ENCODE measurements at regions not wholly inside any gene's neighbourhood (a gene's known extent, or its start where the extent isn't known, plus 50 kb on each side); places are given as distances from the start of the nearest gene placed in this dataset.

DNA sequence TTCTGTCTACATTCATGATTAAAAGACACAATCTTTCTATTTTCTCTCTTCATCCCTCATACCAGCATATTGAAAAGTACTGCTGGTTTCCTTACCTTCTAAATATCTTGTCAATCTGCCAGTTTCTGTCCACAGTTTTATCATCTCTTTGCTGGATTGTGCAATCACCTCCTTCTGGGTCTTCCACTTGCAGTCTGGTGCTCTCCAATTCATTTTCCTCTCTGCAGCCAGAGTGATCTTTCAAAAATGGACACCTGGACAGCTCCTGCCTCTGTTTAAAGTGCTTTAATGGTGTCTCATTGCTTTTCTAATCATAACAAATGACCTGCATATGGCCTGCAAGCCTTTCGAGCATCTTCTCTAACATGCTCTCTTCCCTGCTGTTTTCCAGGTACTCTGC, 94.0 kb downstream of the C1QL2 start:
- 3% methylated on average over 1 of the region's 1 CpG for WGBS (ENCODE audit: low lambda C conversion rate)
- H3K4me1 ChIP-seq (ENCODE audit: insufficient read depth, low read length) = no peaks in the 10 kb centered on the region
- H3K27ac ChIP-seq (ENCODE audit: extremely low read length, insufficient read depth, low read length) = no peak overlapping the region
- H3K36me3 ChIP-seq (replicated peaks in 1 of 2; ENCODE audit: control insufficient read depth in 1 of 2, insufficient read depth in 2 of 2, low read length in 2 of 2) = no peaks in the 10 kb centered on the region
- FAIRE-seq = no peak
- TF ChIP-seq ZNF317 (CRISPR knock-in tag; IDR thresholded peaks at IDR 0.05) (no peak), HMG20B (CRISPR knock-in tag; conservative IDR thresholded peaks at IDR 0.05) (no peak), KLF6 (CRISPR knock-in tag; IDR thresholded peaks at IDR 0.05) (no peak), SP5 (CRISPR knock-in tag; IDR thresholded peaks at IDR 0.05; ENCODE audit: borderline replicate concordance, low read depth) (no peak), CEBPB (IDR thresholded peaks at IDR 0.05; ENCODE audit: borderline replicate concordance, low read depth, low read length) (peak; percentile 83), NR3C1 (CRISPR knock-in tag; IDR thresholded peaks at IDR 0.05) (no peak), GTF3A (CRISPR knock-in tag; conservative IDR thresholded peaks at IDR 0.05) (no peak), CC2D1A (CRISPR knock-in tag; IDR thresholded peaks at IDR 0.05) (no peak), HNF4G (IDR thresholded peaks at IDR 0.05; ENCODE audit: borderline replicate concordance, low read depth, low read length) (no peak), HNF4G (CRISPR knock-in tag; IDR thresholded peaks at IDR 0.05; ENCODE audit: borderline replicate concordance, low read depth) (no peak), ZFY (CRISPR knock-in tag; IDR thresholded peaks at IDR 0.05) (no peak), ZNF350 (CRISPR knock-in tag; IDR thresholded peaks at IDR 0.05; ENCODE audit: borderline replicate concordance, low read depth) (no peak), NBN (conservative IDR thresholded peaks at IDR 0.05) (no peak), PHF8 (CRISPR knock-in tag; IDR thresholded peaks at IDR 0.05) (no peak), ZNF775 (CRISPR knock-in tag; IDR thresholded peaks at IDR 0.05; ENCODE audit: borderline replicate concordance) (no peak), CEBPG (CRISPR knock-in tag; IDR thresholded peaks at IDR 0.05) (peak; percentile 45; the same call in 1 of the 2 replicates)
- TF ChIP-seq, protein P1, sequence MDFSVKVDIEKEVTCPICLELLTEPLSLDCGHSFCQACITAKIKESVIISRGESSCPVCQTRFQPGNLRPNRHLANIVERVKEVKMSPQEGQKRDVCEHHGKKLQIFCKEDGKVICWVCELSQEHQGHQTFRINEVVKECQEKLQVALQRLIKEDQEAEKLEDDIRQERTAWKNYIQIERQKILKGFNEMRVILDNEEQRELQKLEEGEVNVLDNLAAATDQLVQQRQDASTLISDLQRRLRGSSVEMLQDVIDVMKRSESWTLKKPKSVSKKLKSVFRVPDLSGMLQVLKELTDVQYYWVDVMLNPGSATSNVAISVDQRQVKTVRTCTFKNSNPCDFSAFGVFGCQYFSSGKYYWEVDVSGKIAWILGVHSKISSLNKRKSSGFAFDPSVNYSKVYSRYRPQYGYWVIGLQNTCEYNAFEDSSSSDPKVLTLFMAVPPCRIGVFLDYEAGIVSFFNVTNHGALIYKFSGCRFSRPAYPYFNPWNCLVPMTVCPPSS (IDR thresholded peaks at IDR 0.05) = no peak
- TF ChIP-seq, protein P2, sequence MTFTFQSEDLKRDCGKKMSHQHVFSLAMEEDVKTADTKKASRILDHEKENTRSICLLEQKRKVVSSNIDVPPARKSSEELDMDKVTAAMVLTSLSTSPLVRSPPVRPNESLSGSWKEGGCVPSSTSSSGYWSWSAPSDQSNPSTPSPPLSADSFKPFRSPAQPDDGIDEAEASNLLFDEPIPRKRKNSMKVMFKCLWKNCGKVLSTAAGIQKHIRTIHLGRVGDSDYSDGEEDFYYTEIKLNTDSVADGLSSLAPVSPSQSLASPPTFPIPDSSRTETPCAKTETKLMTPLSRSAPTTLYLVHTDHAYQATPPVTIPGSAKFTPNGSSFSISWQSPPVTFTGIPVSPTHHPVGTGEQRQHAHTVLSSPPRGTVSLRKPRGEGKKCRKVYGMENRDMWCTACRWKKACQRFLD (CRISPR knock-in tag; IDR thresholded peaks at IDR 0.05; ENCODE audit: borderline replicate concordance) = no peak
- no TSS peak for BruUV-seq (replicated peaks)
- H4K20me1 ChIP-seq (ENCODE audit: insufficient read depth, low read length) = no peaks in the 10 kb centered on the region
- in situ Hi-C loops (cut with HindIII; ENCODE audit: extremely low pct_ligation_motif_present, low pct_unique_long_range_greater_than_20kb) (no loop called here), intact Hi-C loops (cut with micrococcal nuclease; ENCODE audit: unreplicated experiment) (no loop called here)
- ChIA-PET POLR2A (no interaction called here), CTCF (ENCODE audit: low intra/inter-chr PET ratio, low total read pairs) (no interaction called here)
- H3K27me3 ChIP-seq (ENCODE audit: control insufficient read depth in 1 of 2, insufficient read depth in 2 of 2, low read length in 2 of 2) = no peaks in the 10 kb centered on the region; a peak in 2 of 5 replicates
- H3K79me2 ChIP-seq (ENCODE audit: insufficient read depth, low read length) = no peaks in the 10 kb centered on the region
- no peak overlapping the region for H3K4me2 ChIP-seq (ENCODE audit: low read depth, low read length)
- no peak for ATAC-seq
- no peak for DNase-seq (ENCODE audit: low spot score)
- H3K9me3 ChIP-seq (ENCODE audit: low read length) = no peaks in the 10 kb centered on the region
- H3K9ac ChIP-seq (ENCODE audit: insufficient read depth, low read depth, low read length) = no peak overlapping the region
- no peak overlapping the region for H3K4me3 ChIP-seq (replicated peaks in 1 of 3; ENCODE audit: insufficient read depth in 1 of 3, low read depth in 2 of 3, low read length in 3 of 3)
- no peak overlapping the region for H2AFZ ChIP-seq (ENCODE audit: low read length)

Measured in HepG2 (cell line).